ENCODE measurements at regions not wholly inside any gene's neighbourhood (a gene's known extent, or its start where the extent isn't known, plus 50 kb on each side); places are given as distances from the start of the nearest gene placed in this dataset.

DNA sequence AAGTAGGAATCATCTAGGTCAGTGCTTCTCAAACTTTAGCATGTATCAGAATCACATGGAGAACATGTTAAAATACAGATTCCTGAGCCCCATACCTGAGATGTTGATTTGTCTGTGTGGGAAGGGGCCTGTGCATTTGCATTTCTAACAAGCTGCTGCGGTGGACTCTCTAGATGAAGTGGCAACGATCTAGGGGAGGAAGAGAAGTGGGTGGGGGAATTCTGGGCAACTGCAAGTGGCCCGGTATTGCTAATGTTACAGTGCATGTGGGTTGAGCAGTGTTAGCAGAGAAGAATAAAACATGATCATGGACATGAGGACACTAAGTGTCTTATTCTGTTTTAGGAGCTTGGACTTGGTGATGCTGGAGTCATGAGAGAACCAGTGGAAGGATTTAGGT is 329.0 kb downstream of the OLFM4 start:
- WGBS, 2 donors, result 75 to 77% methylated on average over 3 of the region's 3 CpGs
- ATAC-seq (no peak), DNase-seq (no peak)
- Histone ChIP-seq H3K27ac (no peak overlapping the region), H3K4me3 (no peak overlapping the region), H3K9me3 (peaks cover 0 to 2% (median 0%) of the 10 kb centered on the region in 11 donors), H3K4me1 (no peaks in the 10 kb centered on the region), H3K27me3 (peaks cover 0 to 7% (median 0%) of the 10 kb centered on the region in 7 donors), H3K36me3 (no peaks in the 10 kb centered on the region)
- intact Hi-C loops (cut with DNase I), result no loop called here
- TF ChIP-seq CTCF (IDR thresholded peaks at IDR 0.05), result no peak

- ATAC-seq (no peak), DNase-seq (no peak)
- TF ChIP-seq CTCF (IDR thresholded peaks at IDR 0.05), result no peak
- no peaks in the 10 kb centered on the region for H3K4me1 ChIP-seq
- H3K4me3 ChIP-seq, result no peak overlapping the region
- H3K36me3 ChIP-seq, result no peaks in the 10 kb centered on the region
- intact Hi-C loops (cut with DNase I), result no loop called here
- H3K27ac ChIP-seq, result no peak overlapping the region
- H3K9me3 ChIP-seq, result no peaks in the 10 kb centered on the region
- 63 to 65% methylated on average over 2 of the region's 2 CpGs for WGBS, 2 donors
- no peaks in the 10 kb centered on the region for H3K27me3 ChIP-seq
These were observed 340.3 kb downstream of the OLFM4 start for GRCh38 chr13:53368948-53369347.

- intact Hi-C loops (cut with DNase I), result no loop called here
- no peak for TF ChIP-seq CTCF (IDR thresholded peaks at IDR 0.05)
- ATAC-seq (no peak), DNase-seq (no peak)
- peaks cover 0 to 5% (median 0%) of the 10 kb centered on the region in 11 donors for H3K9me3 ChIP-seq
- H3K27ac ChIP-seq, result no peak overlapping the region
- no peak overlapping the region for H3K4me3 ChIP-seq
- peaks cover 0 to 1% (median 0%) of the 10 kb centered on the region in 7 donors for H3K27me3 ChIP-seq
- WGBS, 2 donors, result 95% methylated on average over 1 of the region's 1 CpG
- no peaks in the 10 kb centered on the region for H3K36me3 ChIP-seq
- no peaks in the 10 kb centered on the region for H3K4me1 ChIP-seq
These were observed 350.9 kb downstream of the OLFM4 start for GRCh38 chr13:53379485-53379884.

DNA sequence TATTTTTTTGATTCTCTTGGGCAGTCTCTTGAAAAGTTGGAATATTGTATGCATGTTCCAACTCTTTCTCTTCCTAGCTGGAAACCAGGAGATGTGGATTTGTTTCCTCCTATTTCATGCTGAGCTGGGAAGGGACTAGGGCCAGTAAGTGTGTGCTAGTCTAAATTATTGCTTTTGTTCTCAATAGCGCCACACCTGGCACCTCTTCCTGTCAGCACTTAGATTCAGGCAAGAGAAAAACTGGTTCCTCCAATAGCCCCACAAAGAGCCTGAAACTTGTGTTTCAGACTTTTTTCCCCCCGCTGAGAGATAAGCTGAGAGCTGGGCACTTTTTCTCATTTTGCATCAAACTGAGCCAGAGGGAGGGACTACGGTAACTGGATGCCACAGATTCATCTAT is 353.4 kb downstream of the OLFM4 start:
- H3K27me3 ChIP-seq, result no peaks in the 10 kb centered on the region
- WGBS, 2 donors, result 35 to 53% methylated on average over 3 of the region's 3 CpGs
- intact Hi-C loops (cut with DNase I), result no loop called here
- H3K9me3 ChIP-seq, result peaks cover 0 to 5% (median 0%) of the 10 kb centered on the region in 11 donors
- DNase-seq (no peak), ATAC-seq (no peak)
- H3K36me3 ChIP-seq, result no peaks in the 10 kb centered on the region
- no peak overlapping the region for H3K27ac ChIP-seq
- no peak for TF ChIP-seq CTCF (IDR thresholded peaks at IDR 0.05)
- H3K4me3 ChIP-seq, result no peak overlapping the region
- H3K4me1 ChIP-seq, result no peaks in the 10 kb centered on the region

- DNase-seq (no peak), ATAC-seq (no peak)
- WGBS, 2 donors, result 67% methylated on average over 2 of the region's 2 CpGs
- Histone ChIP-seq H3K27ac (no peak overlapping the region), H3K27me3 (no peaks in the 10 kb centered on the region), H3K9me3 (no peaks in the 10 kb centered on the region), H3K4me1 (no peaks in the 10 kb centered on the region), H3K36me3 (no peaks in the 10 kb centered on the region), H3K4me3 (no peak overlapping the region)
- intact Hi-C loops (cut with DNase I), result no loop called here
- TF ChIP-seq CTCF (IDR thresholded peaks at IDR 0.05), result no peak
These were observed 369.4 kb downstream of the OLFM4 start for GRCh38 chr13:53398051-53398450.
